Limb (tissue), 2 donors: ENCODE measurements at regions not wholly inside any gene's neighbourhood (a gene's known extent, or its start where the extent isn't known, plus 50 kb on each side); places are given as distances from the start of the nearest gene placed in this dataset.

Experiments used
- DNase-seq, 2 donors: peaks; one replicate each; pipeline ENCODE4 v3.0.0-alpha.2; 2016; ENCODE audit errors: extremely low spot score in 2 of 2

GRCh38 chr10:2867788-2868299, 199.5 kb upstream of the PFKP start:
- DNase-seq, result no peak

DNA sequence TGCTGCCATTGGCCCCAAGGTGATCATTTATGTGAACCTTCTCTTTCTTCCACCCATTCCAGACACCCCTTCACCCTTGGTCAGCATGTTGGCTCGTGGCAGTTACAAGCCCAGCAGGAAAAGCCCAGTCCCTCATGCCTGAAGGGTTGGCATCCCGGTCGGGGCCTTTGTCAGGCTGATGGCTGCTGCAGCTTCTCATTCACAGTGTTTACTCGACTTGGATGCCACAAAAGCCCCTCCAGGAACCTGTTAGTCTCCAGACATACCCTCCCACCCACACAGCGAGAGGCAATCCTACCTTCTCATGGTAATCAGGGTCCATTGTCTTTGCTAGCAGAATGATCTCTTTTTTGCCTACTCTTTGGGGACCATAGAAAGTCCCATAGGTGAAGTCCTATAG, 200.8 kb upstream of the PFKP start:
- no peak for DNase-seq

DNA sequence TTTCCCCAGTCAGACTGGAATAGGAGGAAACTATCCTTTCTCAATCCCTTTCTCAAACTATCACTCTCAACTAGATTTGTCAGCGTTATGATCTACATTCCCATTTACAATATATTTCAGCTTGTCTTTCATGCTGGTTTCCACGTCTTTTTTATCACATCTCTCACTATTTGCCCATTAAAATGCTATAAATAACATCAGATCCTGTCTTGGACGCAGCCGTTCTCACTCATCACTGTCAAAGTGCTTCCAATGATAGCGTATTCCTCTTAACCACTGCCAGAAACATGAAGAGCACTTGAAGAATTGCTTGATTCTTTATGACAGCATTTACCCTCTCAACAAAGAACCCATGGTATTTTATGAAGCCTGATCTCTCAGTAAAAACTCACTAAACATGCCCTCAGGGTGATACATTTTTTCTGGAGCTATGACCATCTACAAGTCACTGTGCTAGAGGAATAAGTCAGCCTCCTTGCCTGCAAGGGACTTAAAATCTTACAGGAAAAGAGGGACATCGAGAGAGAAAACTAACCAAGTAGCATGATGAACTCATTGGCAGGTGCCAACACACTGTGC, 205.6 kb upstream of the PFKP start:
- no peak for DNase-seq

GRCh38 chr10:2858452-2858851, 208.9 kb upstream of the PFKP start:
- no peak for DNase-seq

GRCh38 chr10:2856598-2856997, 210.8 kb upstream of the PFKP start:
- no peak for DNase-seq

GRCh38 chr10:2852574-2853323, 214.6 kb upstream of the PFKP start:
- DNase-seq, result no peak

GRCh38 chr10:2851566-2851965, 215.8 kb upstream of the PFKP start:
- DNase-seq, result no peak

- no peak for DNase-seq
Measured at GRCh38 chr10:2850202-2850601, 217.1 kb upstream of the PFKP start.

- no peak for DNase-seq
Measured at GRCh38 chr10:2844925-2845324, 222.4 kb upstream of the PFKP start.

- no peak for DNase-seq
Measured at GRCh38 chr10:2839081-2839725, 228.1 kb upstream of the PFKP start.

DNA sequence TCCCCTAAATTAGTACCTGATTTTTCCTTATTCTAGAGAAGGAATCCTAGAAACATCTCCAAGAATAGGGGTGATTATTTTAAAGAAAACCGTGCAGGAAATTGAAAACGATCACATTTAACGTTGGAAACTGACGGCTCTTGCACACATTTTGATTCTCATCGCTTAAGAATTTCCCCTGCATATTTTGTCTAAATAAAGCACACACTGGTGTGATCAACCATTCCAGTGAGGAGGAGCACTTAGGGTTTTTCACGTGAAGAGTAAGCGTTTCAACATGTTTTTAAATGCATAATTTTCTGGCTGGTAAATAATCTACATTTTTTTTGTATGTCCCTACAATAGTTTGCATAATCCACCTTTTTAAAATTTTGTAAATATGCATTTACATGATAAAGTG, 229.7 kb upstream of the PFKP start:
- no peak for DNase-seq

GRCh38 chr10:2836921-2837662, 230.3 kb upstream of the PFKP start:
- no peak for DNase-seq

GRCh38 chr10:2834214-2834613, 233.1 kb upstream of the PFKP start:
- peak in 1 of 2 donors; percentile 6 for DNase-seq

DNA sequence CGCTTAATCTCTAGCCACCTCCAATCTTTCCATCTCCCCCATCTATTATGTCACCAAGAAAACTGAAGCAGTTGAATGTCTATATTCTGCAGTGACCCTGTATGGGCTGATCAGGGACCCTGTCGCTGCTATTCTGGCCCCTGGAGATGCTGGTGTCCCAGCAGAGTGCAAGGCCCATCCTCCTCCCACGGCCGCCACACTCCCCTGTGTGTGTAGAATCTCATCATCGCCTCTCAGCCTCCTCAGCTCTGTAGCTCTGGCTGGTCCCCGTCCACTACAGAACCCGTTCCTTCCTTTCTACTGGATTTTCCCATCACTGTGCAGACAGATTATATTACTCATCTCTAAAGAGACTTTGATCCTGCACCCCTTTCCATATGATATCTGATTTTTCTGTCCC, 235.8 kb upstream of the PFKP start:
- DNase-seq, result no peak

DNA sequence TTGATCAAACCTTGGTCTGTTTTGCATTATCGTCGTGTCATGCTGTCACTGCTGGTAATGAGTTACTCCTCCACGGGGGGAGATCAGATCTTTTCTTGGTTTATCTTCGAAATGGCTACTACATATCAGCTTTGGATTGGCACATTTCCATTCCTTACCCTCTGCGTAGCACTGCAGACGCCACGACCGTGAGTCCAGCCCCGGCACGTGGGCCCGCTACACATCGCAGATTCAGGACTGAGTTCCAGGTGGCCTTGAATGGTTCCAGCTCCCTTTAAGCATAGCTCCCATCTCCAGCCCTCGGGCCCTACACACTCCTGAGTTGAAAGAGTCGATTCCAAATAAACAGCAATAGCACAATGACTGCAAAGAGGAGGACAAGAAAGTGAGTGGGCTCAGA, 238.6 kb upstream of the PFKP start:
- DNase-seq, result no peak

DNA sequence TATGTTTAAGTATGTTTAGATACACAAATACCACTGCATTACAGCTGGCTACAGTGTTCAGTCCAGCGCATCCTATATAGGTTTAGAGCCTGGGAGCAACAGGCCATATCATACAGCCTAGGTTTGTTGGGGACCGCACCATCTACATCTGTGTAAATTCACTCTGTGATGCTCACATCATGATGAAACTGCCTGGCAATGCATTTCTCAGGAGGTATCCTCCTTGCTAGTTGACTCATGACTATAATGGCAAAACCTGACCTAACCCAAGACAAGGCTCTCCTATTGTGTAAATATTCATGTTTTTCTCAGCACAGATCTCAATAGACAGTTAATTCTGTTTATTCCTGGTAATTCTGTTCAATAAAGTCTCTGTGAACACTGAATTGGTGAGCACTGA, 240.7 kb upstream of the PFKP start:
- no peak for DNase-seq

DNA sequence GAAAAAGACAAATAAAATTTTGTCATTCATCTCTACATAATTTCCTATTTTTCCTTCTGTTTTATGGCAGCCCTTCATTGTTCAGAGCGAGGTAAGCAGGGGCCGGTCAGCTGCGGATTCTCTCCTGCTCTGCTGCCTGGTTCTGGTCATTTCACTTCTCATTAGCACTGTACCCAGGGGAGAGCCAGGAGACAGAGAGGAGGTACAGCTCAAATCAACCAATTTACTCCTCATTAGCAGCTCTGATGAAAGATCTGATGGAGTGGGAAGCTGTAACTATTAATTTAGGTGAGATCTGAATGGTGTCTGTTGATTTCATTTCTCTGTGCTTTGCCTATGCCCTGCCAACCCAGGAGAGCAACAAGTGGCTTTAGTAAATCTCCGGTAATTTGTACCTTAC, 241.5 kb upstream of the PFKP start:
- no peak for DNase-seq

DNA sequence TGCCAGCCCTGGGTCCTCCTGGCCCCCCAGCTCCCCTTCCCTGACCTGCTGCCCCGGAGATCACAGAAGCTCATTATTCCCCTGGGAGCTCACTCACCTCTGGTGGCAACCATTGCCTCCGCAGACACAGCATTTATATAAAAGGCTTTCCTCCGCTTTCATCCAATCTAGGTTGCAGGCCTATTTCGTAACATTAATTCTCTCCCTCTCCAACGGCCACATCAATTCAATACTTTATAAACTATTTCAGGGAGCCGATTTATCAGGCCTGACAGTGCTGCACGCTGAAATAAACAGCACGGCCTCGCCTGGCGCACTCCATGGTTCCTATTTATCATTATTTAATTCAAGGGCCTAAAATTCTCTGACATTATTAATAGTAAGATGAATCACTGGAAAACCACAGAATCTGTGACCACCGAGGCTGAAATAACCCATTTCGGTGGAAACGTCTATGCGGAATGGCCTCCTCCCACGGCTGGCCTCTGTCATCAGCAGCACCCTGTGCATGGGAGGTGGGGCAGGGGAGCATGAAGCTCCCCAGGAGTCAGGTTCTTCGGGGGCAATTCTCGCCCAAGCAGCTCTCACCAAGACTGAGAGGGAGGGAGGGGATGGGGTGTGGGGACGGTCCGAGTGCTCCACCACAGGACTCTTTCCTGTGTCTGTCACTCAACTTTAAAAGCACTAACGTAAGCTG, 249.3 kb upstream of the PFKP start:
- no peak for DNase-seq

GRCh38 chr10:2813693-2814092, 253.7 kb upstream of the PFKP start:
- no peak for DNase-seq

DNA sequence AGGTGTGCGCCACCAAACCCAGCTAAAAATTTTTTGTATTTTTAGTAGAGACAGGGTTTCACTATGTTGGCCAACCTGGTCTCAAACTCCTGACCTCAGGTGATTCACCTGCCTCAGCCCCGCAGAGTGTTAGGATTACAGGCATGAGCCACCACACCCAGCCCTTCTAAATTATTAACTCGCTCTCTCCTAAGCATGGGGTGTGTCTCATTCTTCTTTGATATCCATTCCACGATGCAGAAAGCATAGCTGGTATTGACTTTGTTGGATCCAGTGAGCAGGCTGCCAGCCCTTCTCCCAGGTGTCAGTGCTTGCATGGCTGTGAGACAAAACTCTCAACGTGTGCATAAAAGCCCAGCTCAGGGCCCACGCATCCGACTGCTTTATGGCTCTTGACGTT, 254.1 kb upstream of the PFKP start:
- DNase-seq, result no peak

GRCh38 chr10:2812631-2813030, 254.7 kb upstream of the PFKP start:
- no peak for DNase-seq
